Activated naive CD4-positive, alpha-beta T cell treated with anti-CD3 and anti-CD28 coated beads, Interleukin-2, amount 50 U/mL, for 16 hours (primary cell): ENCODE measurements at regions not wholly inside any gene's neighbourhood (a gene's known extent, or its start where the extent isn't known, plus 50 kb on each side); places are given as distances from the start of the nearest gene placed in this dataset.

Experiments used
- DNase-seq: peaks from one replicate; pipeline ENCODE4 v3.0.0-alpha.2; 2020

GRCh38 chr3:105197863-105198262 is 168.8 kb upstream of the ALCAM start:
- DNase-seq: no peak

- DNase-seq: no peak
Measured at GRCh38 chr3:105199217-105199616, 167.5 kb upstream of the ALCAM start.

DNA sequence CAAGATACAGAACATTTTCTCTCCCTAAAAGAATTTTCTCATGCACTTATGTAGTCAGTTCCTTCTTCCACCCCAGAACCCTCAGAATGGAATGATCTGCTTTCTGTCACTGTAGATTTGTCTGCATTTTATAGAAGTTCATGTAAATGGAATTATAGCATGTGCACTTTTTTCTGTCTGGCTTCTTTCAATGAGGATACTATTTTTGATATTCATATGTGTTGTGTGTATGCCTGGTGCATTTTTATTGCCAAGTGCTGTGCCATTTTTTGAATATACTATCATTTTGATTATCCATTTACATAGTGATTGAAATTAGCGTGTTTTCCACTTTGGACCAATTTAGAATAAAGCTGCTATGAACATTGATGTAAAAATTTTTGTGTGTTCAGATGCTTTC is 156.6 kb upstream of the ALCAM start:
- no peak for DNase-seq

DNA sequence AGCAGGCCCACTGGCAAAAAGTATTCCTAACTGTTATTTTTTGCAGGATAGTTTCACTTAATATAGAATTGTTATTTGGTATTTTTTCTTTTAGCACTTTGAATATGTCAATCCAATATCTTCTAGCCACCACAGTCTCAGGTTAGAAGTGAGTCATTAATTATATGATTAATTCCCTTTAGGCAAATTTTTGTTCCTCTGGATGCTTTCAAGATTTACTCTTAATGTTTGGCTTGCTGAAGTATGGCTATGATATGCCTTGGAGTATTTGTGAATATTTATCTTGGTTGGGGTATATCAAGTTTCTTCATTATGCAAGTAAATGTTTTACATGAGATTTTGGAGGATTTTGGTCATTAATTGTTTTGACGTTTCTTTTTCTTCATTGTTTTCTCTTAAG is 152.1 kb upstream of the ALCAM start:
- no peak for DNase-seq

- no peak for DNase-seq
Measured at GRCh38 chr3:105222568-105223093, 144.1 kb upstream of the ALCAM start.

DNA sequence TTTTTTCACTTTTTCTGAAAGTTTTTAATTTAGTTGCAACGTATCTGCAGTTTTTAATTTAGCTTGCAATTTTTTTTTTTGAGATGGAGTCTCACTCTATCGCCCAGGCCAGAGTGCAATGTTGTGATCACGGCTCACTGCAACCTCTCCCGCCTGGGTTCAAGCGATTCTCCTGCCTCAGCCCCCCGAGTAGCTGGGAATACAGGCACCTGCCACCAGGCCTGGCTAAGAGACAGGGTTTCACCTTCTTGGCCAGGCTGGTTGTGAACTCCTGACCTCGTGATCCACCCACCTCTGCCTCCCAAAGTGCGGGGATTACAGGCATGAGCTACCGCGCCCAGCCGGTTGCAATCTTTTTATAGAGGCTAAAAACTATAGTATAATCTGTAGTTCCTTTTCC is 142.9 kb upstream of the ALCAM start:
- no peak for DNase-seq

DNA sequence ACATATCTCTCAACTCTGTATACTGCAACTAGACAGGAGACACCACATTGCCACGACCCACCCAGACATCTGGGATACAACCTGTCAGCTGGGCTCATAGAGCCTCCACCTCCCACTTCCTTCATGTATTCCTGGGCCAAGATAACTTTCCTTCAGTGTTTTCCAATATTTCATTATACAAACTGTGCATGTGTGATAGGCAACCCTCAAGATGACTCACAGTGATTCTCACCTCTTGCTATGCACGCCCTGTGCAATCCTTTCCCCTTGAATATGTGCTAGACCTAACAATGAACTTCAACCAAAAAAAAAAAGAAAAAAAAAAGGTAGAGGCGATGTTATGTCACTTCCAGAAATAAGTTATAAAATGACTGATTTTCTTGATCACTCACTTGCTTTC is 138.0 kb upstream of the ALCAM start:
- no peak for DNase-seq

DNA sequence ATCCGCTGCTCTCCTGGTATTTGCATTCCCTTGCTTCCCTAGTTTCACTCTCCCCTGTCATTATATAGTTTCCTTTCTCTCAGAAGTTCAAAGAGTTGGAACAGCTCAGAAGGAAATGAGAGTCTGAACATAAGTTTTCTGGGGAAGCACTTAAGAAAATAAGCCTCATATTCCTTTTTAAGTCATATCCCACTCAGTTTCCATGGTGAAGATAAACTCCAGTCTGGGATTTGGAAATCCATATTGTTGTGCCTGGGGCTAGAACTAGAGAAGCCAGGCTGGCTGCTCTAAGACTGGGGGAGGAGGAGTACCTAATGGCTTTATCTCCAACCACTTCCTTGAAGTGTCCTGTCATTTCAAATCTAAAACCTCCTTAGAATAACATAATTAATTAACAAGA is 134.2 kb upstream of the ALCAM start:
- no peak for DNase-seq

DNA sequence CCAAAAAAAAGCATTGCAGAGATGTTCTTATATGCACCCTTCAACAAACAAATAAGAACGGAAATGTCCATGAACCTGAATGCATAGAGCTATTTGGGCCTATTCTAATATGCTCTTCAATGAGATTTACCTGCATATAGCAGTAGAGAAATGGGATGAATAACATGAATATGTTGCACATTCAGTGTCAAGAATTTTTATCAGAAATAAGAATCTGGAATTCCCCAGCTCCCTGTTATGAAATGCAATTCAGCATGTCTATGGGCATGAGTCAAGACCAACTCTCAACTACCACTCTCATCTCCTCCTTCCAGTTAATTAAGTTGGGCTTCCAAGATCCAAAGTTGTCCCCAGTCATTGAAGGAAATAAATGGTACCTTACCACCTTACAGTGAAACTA is 133.7 kb upstream of the ALCAM start:
- DNase-seq: no peak

DNA sequence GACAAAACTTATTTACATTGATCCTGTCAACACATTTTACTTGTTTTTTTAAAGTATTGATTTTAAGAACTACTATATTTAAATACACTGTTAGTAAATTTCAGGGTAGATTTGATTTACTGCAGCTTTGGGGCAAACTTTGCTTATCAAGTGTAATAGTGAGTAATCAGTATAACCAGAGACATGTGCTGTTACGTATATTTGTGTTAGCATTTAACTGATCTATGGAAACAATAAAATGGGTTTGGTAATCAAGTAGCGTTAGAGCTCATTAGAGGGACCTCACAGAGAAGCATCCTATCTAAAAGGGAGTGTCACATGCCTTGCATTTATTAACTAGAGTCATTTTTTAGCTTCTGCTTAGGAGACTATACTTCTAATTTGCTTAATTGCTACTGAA is 131.5 kb upstream of the ALCAM start:
- DNase-seq: no peak

DNA sequence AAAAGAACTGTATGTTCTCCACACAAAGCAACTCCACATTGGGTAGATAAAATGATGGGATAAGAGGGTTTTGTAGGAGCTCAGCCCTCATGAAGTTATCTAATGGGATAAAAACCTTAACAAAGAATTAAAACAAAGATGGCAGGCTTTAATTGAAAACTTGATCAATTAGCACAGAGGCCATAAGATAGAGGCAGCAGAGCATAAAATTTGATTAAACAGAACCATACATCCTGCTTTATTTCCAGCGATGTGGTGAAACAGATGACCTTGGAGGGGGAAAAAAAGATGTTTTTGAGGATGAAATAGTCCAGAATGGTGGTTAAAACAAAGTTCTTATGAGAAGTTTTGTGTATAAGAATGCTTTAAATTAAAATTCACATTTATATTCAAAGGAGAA is 130.9 kb upstream of the ALCAM start:
- DNase-seq: no peak

DNA sequence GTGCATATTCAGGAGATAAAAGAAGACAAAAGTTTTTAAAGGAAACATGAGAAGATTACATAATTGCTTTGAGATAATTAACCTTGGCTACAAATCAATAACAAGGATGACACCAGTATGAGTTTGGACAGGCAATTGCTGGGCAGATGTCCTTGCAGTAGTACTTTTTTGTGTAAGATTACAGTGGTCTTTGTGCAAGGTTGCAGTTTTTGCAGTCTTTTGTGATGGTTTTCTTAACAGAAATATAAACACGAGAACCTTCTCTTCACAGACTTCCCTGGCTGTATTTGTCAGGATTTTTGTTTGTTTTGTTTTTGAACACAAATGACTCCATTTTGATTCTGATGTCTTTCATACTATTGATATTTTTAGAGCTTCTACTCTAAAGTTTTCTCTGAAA is 128.3 kb upstream of the ALCAM start:
- DNase-seq: no peak

DNA sequence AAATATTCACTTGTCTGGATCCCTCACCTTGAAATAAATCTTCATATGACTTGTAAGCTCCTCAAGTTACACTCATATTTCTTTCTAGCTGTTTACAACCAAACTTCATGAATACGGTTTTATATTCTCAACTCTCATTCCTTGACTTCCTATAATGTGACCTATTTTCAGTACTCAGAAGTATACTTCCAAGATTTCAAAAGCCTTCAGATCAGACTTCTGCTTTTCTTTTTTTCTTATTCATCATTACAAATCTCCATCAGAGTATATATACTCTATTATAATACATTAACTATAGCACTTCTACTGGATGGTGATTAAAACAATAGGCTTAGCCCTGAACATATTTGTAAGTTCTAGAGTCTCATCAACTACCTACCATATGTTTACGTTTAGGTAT is 123.6 kb upstream of the ALCAM start:
- no peak for DNase-seq

DNA sequence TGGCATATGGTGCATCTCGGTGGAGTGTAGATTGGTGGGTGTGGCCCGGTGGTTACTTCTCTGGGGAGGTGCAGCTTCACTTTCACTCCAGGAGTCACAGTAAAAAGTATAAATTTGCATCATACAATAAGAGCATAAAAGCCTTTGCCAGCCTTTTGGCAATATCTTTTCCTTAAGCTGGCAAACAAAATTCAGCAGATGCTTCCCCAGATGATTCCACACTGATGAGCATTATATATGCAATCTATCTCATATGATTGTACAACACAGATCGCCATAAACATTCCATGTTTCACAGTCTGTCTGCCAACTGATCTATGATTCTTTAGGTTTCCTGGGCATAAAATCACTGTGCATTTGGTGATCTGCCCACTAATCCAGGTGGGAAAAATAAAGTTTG is 120.2 kb upstream of the ALCAM start:
- no peak for DNase-seq

- no peak for DNase-seq
Measured at GRCh38 chr3:105253225-105253624, 113.5 kb upstream of the ALCAM start.

DNA sequence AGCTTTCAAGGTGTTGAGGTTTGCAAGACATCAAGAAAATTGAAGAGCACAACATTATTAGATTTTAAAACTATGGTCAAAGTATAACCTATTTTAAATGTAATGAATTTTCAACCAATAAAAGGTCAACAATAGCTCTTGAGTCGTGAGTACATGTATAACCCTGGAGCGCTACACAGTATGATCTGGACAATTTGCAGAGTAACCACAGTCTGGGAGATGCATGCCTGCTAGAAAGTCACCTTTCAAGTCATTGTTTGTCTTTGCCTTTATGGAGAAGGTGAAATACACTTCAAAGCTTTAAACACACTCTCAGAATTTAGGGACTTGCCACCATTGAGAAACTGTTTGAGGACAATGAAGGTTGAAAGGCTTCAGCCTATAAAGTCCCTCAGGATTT is 112.6 kb upstream of the ALCAM start:
- DNase-seq: no peak

- DNase-seq: no peak
Measured at GRCh38 chr3:105255350-105255749, 111.4 kb upstream of the ALCAM start.

DNA sequence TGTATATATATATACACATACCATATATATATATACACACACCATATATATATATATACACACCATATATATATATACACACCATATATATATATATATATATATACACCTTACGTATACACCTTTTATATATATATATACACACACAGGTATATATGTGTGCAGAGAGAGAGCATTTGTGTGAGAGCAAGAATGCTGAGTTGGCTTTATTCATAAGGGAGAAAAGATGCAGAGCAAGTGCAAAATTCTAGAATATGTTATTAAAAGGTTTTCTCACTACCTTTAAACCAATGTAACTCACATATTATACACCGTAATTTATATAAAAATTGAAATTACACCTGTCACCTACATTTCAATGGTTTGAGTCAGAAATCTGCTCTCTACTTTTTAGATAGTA is 107.2 kb upstream of the ALCAM start:
- no peak for DNase-seq

DNA sequence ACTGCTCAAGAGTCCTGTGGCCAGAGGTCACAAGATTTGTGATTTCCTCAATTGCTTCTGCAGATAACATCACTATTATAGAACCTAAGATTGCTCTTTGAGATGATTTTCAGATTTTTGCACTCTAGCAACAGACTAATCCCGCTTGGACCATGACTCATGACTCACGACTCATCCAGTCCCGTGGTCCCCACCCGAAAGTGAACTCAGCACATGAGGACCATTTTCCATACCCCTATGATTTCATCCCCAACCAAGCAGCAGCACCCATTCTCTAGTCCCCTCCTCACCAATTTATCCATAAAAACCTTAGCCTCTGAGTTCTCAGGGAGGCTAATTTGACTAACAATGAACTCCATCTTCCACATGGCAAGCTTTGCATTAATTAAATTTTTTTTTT is 106.3 kb upstream of the ALCAM start:
- DNase-seq: no peak

- no peak for DNase-seq
Measured at GRCh38 chr3:105274536-105274935, 92.2 kb upstream of the ALCAM start.

GRCh38 chr3:105274958-105275357 is 91.8 kb upstream of the ALCAM start:
- no peak for DNase-seq

DNA sequence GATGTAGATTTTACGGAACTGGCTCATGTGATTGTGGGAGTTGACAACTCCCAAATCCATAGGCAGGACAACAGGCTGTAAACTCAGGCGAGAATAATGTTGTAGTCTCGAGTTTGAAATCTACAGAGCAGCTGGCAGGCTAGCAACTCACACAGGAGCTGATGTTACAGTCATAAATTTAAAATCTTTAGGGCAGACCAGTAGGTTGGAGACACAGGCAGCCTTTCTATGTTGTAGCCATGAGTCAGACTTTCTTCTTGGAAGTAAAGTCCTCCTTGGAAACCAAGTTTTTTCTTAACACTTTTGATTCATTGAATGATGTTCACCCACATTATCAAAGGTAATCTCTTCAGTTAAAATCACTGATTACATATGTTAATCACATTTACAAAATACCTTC is 89.1 kb upstream of the ALCAM start:
- DNase-seq: no peak

DNA sequence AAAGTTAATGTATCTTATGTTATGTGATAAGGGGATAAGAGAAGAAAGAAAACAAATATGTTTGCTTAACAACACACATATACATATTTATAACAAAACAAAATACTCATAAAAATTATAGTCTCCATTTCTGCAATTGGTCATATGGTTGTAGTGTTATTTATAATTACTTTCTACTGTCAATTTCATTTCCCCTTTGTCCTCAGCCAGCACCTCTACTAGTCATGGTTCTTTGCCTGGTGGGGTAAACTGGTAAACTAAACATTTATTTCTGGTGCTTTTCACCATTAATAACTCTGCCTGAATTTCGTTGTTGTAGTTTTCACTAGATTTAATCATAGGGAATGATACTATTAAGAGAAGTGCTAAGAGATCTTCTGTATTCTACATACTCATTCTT is 88.0 kb upstream of the ALCAM start:
- no peak for DNase-seq

DNA sequence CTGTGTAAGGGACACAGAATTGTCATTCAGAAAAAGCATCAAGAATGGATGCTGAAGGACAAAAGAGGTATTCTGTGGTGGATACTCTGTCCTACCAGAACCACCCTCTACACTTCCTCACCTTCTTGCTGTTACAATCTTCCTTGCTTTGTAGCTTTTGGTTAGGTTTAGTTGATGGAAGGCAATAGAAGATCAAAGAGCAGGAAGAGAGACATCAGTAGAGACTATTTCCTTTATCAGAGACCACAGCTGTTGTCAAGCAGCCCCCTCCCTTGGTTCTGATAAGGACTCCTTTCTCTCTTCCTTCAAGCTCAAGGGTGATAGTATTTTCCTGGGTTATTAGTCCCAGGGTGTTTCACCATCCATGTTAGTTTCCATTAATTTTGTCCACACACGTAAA is 84.7 kb upstream of the ALCAM start:
- DNase-seq: no peak

DNA sequence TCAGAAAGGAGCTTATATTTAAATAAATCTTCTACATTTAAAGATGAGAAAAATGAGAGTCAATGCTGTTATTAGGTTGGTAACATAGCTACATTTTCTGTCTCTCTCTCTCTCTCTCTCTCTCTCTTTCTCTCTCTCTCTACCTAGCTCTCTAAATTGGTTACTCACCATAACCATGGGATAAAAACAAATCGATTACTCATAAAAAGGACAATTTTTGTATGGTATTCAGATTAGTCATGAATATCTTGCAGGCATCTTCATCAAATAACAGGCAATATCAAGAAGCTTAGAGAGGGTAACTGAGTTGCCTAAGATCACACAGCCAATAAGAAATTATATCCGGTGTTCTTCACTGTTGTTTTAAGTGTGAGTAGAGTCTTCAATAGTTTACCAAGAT is 81.8 kb upstream of the ALCAM start:
- no peak for DNase-seq

- no peak for DNase-seq
Measured at GRCh38 chr3:105285653-105286241, 81.0 kb upstream of the ALCAM start.
